GM10266 (cell line): ENCODE measurements at regions not wholly inside any gene's neighbourhood (a gene's known extent, or its start where the extent isn't known, plus 50 kb on each side); places are given as distances from the start of the nearest gene placed in this dataset.

ENCODE experiments used
- DNase-seq: peaks from one replicate; pipeline ENCODE4 v3.0.0; 2012; ENCODE audit errors: extremely low spot score
- TF ChIP-seq, protein P1 (sequence below): IDR thresholded peaks from 2 replicates; pipeline ENCODE4 v1.5.1; 2012; ENCODE audit warnings: mild to moderate bottlenecking, low read depth; ENCODE audit not compliant: control insufficient read depth, insufficient read depth; ENCODE audit errors: missing control alignments

DNA sequence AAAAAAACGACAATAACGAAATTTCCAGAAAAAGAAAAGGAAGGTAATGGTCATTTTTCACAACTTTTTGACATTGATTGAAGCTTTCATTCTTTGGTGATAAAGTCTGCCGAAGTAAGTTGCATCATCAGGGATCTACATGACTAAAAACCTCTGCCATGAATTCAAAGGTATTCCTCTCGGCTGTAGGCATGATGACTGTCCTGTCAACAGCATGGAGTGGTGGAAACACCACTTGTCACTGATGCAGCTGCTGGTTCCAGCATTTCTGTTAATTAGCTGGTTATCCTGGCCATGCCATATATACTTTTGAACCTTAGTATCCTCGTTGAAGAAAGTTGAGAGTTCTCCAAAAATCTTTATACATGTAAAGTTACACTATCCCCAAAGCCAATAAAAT is 859.0 kb upstream of the ARPP21 start:
- TF ChIP-seq, protein P1, sequence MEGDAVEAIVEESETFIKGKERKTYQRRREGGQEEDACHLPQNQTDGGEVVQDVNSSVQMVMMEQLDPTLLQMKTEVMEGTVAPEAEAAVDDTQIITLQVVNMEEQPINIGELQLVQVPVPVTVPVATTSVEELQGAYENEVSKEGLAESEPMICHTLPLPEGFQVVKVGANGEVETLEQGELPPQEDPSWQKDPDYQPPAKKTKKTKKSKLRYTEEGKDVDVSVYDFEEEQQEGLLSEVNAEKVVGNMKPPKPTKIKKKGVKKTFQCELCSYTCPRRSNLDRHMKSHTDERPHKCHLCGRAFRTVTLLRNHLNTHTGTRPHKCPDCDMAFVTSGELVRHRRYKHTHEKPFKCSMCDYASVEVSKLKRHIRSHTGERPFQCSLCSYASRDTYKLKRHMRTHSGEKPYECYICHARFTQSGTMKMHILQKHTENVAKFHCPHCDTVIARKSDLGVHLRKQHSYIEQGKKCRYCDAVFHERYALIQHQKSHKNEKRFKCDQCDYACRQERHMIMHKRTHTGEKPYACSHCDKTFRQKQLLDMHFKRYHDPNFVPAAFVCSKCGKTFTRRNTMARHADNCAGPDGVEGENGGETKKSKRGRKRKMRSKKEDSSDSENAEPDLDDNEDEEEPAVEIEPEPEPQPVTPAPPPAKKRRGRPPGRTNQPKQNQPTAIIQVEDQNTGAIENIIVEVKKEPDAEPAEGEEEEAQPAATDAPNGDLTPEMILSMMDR: no peak
- no peak for DNase-seq

- TF ChIP-seq, protein P1: no peak
- DNase-seq: no peak
Observed at GRCh38 chr3:34780973-34781372, 858.4 kb upstream of the ARPP21 start.

DNA sequence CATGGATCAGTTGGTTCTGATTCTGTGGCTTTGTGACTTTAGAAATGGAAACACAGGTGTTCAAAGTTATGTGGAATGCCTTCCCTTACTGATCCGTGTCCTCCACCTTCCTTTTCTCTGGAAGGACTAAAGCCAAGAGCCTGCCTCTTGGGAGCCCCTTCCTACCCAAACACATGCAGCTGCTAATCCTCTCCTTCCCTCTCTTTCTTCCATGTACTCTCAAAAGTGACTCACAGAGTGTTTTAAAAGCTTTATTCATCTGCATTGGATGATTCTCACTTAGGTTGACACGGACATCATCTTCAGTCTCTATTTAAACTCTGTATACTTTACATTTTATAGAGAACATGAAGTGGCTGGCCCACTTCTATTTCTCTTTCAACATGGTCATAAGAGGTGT is 856.5 kb upstream of the ARPP21 start:
- TF ChIP-seq, protein P1: no peak
- DNase-seq: no peak

- no peak for DNase-seq
- TF ChIP-seq, protein P1: no peak
Observed at GRCh38 chr3:34783876-34784275, 855.4 kb upstream of the ARPP21 start.

GRCh38 chr3:34793057-34793456 is 846.3 kb upstream of the ARPP21 start:
- DNase-seq: no peak
- TF ChIP-seq, protein P1: no peak

DNA sequence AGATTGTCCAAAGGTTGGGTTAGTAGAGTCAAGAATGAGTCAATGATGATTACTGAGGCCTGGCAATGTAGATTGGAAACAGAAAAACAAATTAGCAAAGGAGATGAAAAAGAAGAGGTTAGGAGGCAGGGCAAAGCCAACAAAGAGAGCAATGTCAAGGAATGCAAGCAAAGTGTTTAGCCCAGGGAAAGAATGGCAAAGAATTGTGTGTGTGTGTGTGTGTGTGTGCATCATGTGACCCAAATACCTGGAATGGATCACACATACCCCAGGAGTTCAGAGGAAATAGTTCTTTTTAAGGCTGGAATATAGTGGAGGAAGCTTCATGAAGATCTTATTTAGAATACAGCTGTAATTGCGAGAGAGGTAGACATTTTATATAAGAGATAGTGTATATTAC is 831.7 kb upstream of the ARPP21 start:
- TF ChIP-seq, protein P1: no peak
- DNase-seq: no peak

GRCh38 chr3:34808287-34808686 is 831.0 kb upstream of the ARPP21 start:
- TF ChIP-seq, protein P1: no peak
- no peak for DNase-seq
